Neutrophil (primary cell): ENCODE measurements at regions not wholly inside any gene's neighbourhood (a gene's known extent, or its start where the extent isn't known, plus 50 kb on each side); places are given as distances from the start of the nearest gene placed in this dataset.
"Not testable (repeated sequence)": the region's sequence is repeated elsewhere in the genome, so short reads cannot be mapped to it uniquely, and the experiment has no call there.

Experiments used
- H3K27ac ChIP-seq: fragments of 200-600 bp; sonication (generic); 2 replicates; pipeline ENCODE4 v1.5.1; 2016; ENCODE audit warnings: mild to moderate bottlenecking, moderate library complexity
- H3K27me3 ChIP-seq: fragments of 200-600 bp; sonication (generic); 2 replicates; pipeline ENCODE4 v1.6.0; 2016; ENCODE audit warnings: mild to moderate bottlenecking
- H3K36me3 ChIP-seq: fragments of 200-600 bp; sonication (generic); 2 replicates; pipeline ENCODE4 v1.5.1; 2017
- H3K4me1 ChIP-seq, 2 experiments: fragments of 200-600 bp in 1 of 2; sonication (generic) in 1 of 2; 1 replicate in 1 of 2; 2 replicates in 1 of 2; pipeline versions ENCODE4 v1.5.1 to v1.6.1; 2013 to 2016; ENCODE audit warnings: low read depth in 1 of 2, low read length in 1 of 2, mild to moderate bottlenecking in 1 of 2, moderate library complexity in 1 of 2; ENCODE audit not compliant: control insufficient read depth in 1 of 2, insufficient read depth in 1 of 2
- H3K4me3 ChIP-seq, 2 experiments: fragments of 200-600 bp in 1 of 2; sonication (generic) in 1 of 2; 1 replicate in 1 of 2; 2 replicates in 1 of 2; pipeline ENCODE4 v1.5.1; 2013 to 2016; ENCODE audit warnings: low read depth in 1 of 2, low read length in 1 of 2, mild to moderate bottlenecking in 1 of 2, moderate library complexity in 1 of 2
- H3K9me3 ChIP-seq: fragments of 200-600 bp; sonication (generic); 2 replicates; pipeline ENCODE4 v1.5.1; 2016
- CTCF ChIP-seq: fragments of 200-600 bp; sonication (generic); IDR thresholded peaks from 2 replicates; pipeline ENCODE4 v1.5.1; 2016; ENCODE audit warnings: antibody characterized with exemption

- TF ChIP-seq CTCF: no peak
- Histone ChIP-seq H3K27me3 (no peaks in the 10 kb centered on the region), H3K4me1 (no peaks in the 10 kb centered on the region), H3K9me3 (no peaks in the 10 kb centered on the region), H3K27ac (no peak overlapping the region), H3K36me3 (no peaks in the 10 kb centered on the region), H3K4me3 (no peak overlapping the region)
These were observed 521.4 kb downstream of the ZNF385D start for GRCh38 chr3:21229426-21230135.

- TF ChIP-seq CTCF: no peak
- Histone ChIP-seq H3K9me3 (no peaks in the 10 kb centered on the region), H3K36me3 (no peaks in the 10 kb centered on the region), H3K4me3 (no peak overlapping the region), H3K4me1 (no peaks in the 10 kb centered on the region), H3K27ac (no peak overlapping the region), H3K27me3 (no peaks in the 10 kb centered on the region)
These were observed 524.9 kb downstream of the ZNF385D start for GRCh38 chr3:21226086-21226485.

GRCh38 chr3:21220944-21221343 lies 530.1 kb downstream of the ZNF385D start:
- no peak for TF ChIP-seq CTCF
- no peaks in the 10 kb centered on the region for H3K4me1 ChIP-seq
- no peak overlapping the region for H3K4me3 ChIP-seq
- no peak overlapping the region for H3K27ac ChIP-seq
- no peaks in the 10 kb centered on the region for H3K36me3 ChIP-seq
- no peaks in the 10 kb centered on the region for H3K9me3 ChIP-seq
- no peaks in the 10 kb centered on the region for H3K27me3 ChIP-seq

- Histone ChIP-seq H3K4me3 (no peak overlapping the region), H3K27me3 (no peaks in the 10 kb centered on the region), H3K9me3 (no peaks in the 10 kb centered on the region), H3K36me3 (no peaks in the 10 kb centered on the region), H3K27ac (no peak overlapping the region), H3K4me1 (no peaks in the 10 kb centered on the region)
- TF ChIP-seq CTCF: no peak
These were observed 534.4 kb downstream of the ZNF385D start for GRCh38 chr3:21216598-21216997.

- H3K4me3 ChIP-seq, H3K9me3 ChIP-seq, H3K27ac ChIP-seq, H3K36me3 ChIP-seq, H3K4me1 ChIP-seq, H3K27me3 ChIP-seq: not testable (repeated sequence)
These were observed 546.9 kb downstream of the ZNF385D start for GRCh38 chr3:21204122-21204521.

- no peaks in the 10 kb centered on the region for H3K9me3 ChIP-seq
- H3K27ac ChIP-seq: no peak overlapping the region
- H3K4me1 ChIP-seq: no peaks in the 10 kb centered on the region
- no peak overlapping the region for H3K4me3 ChIP-seq
- no peaks in the 10 kb centered on the region for H3K27me3 ChIP-seq
- H3K36me3 ChIP-seq: no peaks in the 10 kb centered on the region
- TF ChIP-seq CTCF: no peak
These were observed 555.8 kb downstream of the ZNF385D start for GRCh38 chr3:21195203-21195602.

- H3K4me3 ChIP-seq, H3K9me3 ChIP-seq, H3K27me3 ChIP-seq, H3K36me3 ChIP-seq, H3K4me1 ChIP-seq, H3K27ac ChIP-seq: not testable (repeated sequence)
These were observed 557.0 kb downstream of the ZNF385D start for GRCh38 chr3:21194036-21194435.
